Mucosa of descending colon (tissue), 3 donors: ENCODE measurements at regions not wholly inside any gene's neighbourhood (a gene's known extent, or its start where the extent isn't known, plus 50 kb on each side); places are given as distances from the start of the nearest gene placed in this dataset.

Source experiments
- ATAC-seq: fragments of 200-7000 bp; cut with Tn5 transposase; one replicate; pipeline ENCODE4 v1.9.1; 2020; ENCODE audit warnings: mild to moderate bottlenecking, moderate library complexity
- DNase-seq, 3 donors: peaks; one replicate each; pipeline ENCODE4 v3.0.0-alpha.2; 2020
- H3K36me3 ChIP-seq: fragments of 200-600 bp; one replicate; pipeline ENCODE4 v1.8.0; 2021; ENCODE audit warnings: low read depth, mild to moderate bottlenecking
- H3K4me1 ChIP-seq: fragments of 200-600 bp; one replicate; pipeline ENCODE4 v1.8.0; 2021; ENCODE audit warnings: low read depth, mild to moderate bottlenecking
- H3K4me3 ChIP-seq: fragments of 200-600 bp; one replicate; pipeline ENCODE4 v1.8.0; 2021; ENCODE audit warnings: mild to moderate bottlenecking
- H3K9me3 ChIP-seq: fragments of 200-600 bp; one replicate; pipeline ENCODE4 v1.8.0; 2021; ENCODE audit warnings: mild to moderate bottlenecking
- CTCF ChIP-seq: fragments of 200-600 bp; IDR thresholded peaks from one replicate; pipeline ENCODE4 v1.8.0; 2022; ENCODE audit warnings: antibody characterized with exemption, mild to moderate bottlenecking
- intact Hi-C, 2 donors: fragments of 100-400 bp; cut with DNase I in 1 of 2; cut with micrococcal nuclease in 1 of 2; formaldehyde crosslinking; loops; one replicate each; pipeline versions ENCODE4 v1.11.0 to v1.11.1; 2022; cut with DNase I, micrococcal nuclease
- donor health status: DM: no; HTN: no; CAD: no; lungs with moderate emphysema.
- donor health status: DM: no; HTN: no; CAD: no.
- donor health status: DM: no; HTN: yes; CAD: no.

GRCh38 chr11:42713279-42713678, 598.5 kb upstream of the API5 start:
- DNase-seq (no peak), ATAC-seq (no peak)
- Histone ChIP-seq H3K9me3 (no peaks in the 10 kb centered on the region), H3K36me3 (no peaks in the 10 kb centered on the region), H3K4me1 (no peaks in the 10 kb centered on the region), H3K4me3 (no peak overlapping the region)
- TF ChIP-seq CTCF: no peak
- intact Hi-C loops: no loop called here

- H3K36me3 ChIP-seq: no peaks in the 10 kb centered on the region
- ATAC-seq (no peak), DNase-seq (no peak)
- intact Hi-C loops: no loop called here
- H3K9me3 ChIP-seq: no peaks in the 10 kb centered on the region
- no peak overlapping the region for H3K4me3 ChIP-seq
- TF ChIP-seq CTCF: no peak
- H3K4me1 ChIP-seq: no peaks in the 10 kb centered on the region
Measured at GRCh38 chr11:42713753-42714152, 598.0 kb upstream of the API5 start.

GRCh38 chr11:42720716-42721563, 590.9 kb upstream of the API5 start:
- no peak for TF ChIP-seq CTCF
- Histone ChIP-seq H3K36me3 (no peaks in the 10 kb centered on the region), H3K4me3 (no peak overlapping the region), H3K9me3 (no peaks in the 10 kb centered on the region), H3K4me1 (no peaks in the 10 kb centered on the region)
- DNase-seq: no peak
- no peak for ATAC-seq
- intact Hi-C loops: no loop called here

- intact Hi-C loops: no loop called here
- DNase-seq: no peak
- TF ChIP-seq CTCF: no peak
Measured at GRCh38 chr11:42727879-42728278, 583.9 kb upstream of the API5 start.

GRCh38 chr11:42762348-42762747, 549.4 kb upstream of the API5 start:
- no peaks in the 10 kb centered on the region for H3K4me1 ChIP-seq
- TF ChIP-seq CTCF: no peak
- no peaks in the 10 kb centered on the region for H3K9me3 ChIP-seq
- H3K36me3 ChIP-seq: no peaks in the 10 kb centered on the region
- ATAC-seq (no peak), DNase-seq (no peak)
- no peak overlapping the region for H3K4me3 ChIP-seq
- intact Hi-C loops: loop anchor here in 1 of 2 donors (10.0 kb wide), 1 partner anchor 522 kb away; no protein-coding TSS in a partner anchor

More at GRCh38 chr11:42727879-42728278, 583.9 kb upstream of the API5 start:
- no peak for ATAC-seq
- H3K4me1 ChIP-seq: no peaks in the 10 kb centered on the region
- H3K9me3 ChIP-seq: no peaks in the 10 kb centered on the region
- no peak overlapping the region for H3K4me3 ChIP-seq
- no peaks in the 10 kb centered on the region for H3K36me3 ChIP-seq
